GM18498 (cell line): ENCODE measurements at regions not wholly inside any gene's neighbourhood (a gene's known extent, or its start where the extent isn't known, plus 50 kb on each side); places are given as distances from the start of the nearest gene placed in this dataset.
A peak's percentile ranks its signal among the peaks of the same experiment; 100 is the strongest.

Source experiments
- ATAC-seq: cut with Tn5 transposase; IDR thresholded peaks from one replicate; pipeline ENCODE4 v1.9.1; 2021; ENCODE audit warnings: mild to moderate bottlenecking, moderate library complexity; ENCODE audit not compliant: unreplicated experiment

- ATAC-seq: no peak
These were observed 439.3 kb downstream of the USP25 start for GRCh38 chr21:16169102-16169511.

DNA sequence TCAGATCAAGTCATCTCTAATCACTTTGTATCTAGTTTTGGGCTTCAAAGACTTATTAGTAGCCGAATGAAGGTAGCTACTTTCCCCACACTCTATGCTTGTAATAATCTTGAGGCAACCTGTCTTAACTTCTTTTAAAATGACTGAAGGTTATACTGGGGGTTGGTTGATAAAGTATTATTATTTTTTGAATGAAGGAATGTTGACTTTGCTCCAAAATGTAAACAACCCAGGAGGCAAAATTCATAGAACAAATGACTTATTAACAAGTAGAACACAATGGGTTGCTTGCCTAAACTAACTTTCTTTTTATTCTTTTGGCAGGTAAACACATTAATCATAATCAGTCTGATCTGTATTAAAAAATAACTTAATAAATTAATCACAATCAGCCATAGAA, 440.0 kb downstream of the USP25 start:
- no peak for ATAC-seq

DNA sequence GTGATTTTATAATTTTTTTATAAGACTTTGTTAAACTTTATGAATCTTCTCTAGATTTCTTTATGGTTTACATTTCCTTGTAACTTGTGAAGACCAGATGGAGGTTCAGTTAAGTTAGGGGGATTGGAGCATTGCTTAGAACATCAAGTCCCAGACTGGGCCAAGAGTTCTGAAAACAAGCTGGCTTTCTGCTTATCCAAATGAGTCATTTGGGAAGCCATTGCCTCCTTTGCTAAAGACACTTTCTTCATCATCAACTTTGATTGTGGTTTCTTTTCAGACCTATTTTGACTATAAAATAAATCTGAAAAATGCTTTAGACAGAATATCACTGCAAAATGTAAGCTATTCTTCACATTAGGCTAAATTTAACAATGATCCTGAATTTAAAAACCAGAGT, 446.8 kb downstream of the USP25 start:
- no peak for ATAC-seq

DNA sequence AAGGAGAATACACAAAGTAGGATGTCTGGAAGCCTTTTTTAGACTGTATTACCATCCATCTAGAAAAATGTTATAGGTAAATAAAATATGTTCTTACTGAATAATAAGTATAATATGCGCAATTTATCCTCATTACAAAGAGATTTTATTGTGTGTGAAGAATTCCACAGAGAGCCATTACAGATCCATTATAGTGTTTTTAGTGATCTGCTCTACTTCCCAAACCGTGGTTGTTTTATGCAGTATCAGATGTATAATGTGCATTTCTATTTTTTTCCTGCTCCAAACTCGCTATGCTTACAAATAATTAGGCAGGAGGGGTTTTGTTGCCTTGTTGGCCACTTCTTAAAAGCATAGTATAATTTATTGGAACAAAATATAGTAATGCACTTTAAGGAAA, 447.8 kb downstream of the USP25 start:
- no peak for ATAC-seq

GRCh38 chr21:16179773-16180172, 450.0 kb downstream of the USP25 start:
- no peak for ATAC-seq

- ATAC-seq: no peak
These were observed 450.8 kb downstream of the USP25 start for GRCh38 chr21:16180614-16181013.

GRCh38 chr21:16181018-16181417, 451.2 kb downstream of the USP25 start:
- no peak for ATAC-seq

DNA sequence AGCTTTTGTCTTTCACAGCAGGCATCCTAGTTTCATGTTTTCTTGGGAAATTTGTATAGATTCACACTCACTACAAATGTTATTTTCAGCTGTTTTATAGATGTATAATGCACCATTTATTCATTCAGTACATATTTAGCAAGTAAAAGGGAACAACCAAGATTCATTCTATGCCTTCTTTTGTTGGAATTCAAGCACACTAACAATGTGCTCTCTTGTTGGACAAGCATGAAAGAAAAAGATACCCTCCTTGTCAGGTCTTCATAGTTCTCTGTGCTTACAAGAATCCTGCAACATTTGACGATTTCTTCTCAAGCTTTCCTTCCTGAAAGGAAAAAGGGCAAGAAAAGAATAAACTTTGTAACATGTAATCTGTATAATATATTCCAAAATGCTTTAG, 456.0 kb downstream of the USP25 start:
- no peak for ATAC-seq

DNA sequence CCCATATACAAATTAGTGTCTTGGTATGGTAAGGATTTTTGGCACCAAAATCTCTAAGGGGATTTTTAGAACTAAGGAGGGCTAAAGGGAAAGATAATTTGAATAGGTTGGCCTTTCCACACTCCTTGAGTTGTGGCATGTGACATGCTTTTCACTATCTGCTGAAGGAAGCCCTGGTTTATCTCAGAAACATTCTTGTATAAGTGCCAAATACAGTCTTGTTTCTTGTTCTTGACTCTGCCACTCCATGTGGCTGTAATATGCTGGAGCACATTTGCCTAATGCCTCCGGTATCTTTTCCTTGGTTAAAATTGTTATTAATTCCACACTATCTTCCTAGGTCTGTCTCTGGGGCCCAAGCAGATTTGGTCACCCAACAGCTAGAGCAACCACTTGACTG, 457.0 kb downstream of the USP25 start:
- no peak for ATAC-seq

GRCh38 chr21:16187603-16188301, 458.0 kb downstream of the USP25 start:
- no peak for ATAC-seq

GRCh38 chr21:16192902-16193301, 463.1 kb downstream of the USP25 start:
- ATAC-seq: no peak

DNA sequence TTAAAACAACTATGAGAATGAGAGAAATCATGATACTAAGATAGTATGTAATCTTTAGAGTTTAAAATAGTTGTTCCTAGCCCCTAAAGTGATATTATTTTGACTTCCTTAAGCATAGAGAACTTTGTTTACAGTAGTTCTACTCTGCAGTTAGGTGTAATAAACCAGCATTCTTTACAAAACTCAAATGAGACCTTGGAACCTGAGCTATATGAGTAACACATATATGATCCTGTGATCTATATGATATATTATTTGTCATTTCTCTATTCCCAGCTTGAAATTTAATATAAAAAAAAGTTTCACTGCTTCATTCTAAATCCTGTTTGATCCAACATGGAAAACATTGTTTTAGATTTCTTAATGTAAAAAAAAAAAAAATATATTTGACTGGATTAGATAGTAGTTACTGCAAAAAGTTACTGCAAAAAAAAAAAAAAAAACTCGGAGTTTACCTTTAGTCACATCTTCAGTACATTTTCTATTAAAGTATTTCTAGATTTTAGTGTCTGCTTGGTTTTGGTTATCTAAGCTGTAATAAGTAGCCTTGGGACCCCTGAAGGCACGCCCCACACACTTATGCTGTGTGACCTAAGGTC, 463.8 kb downstream of the USP25 start:
- peak; percentile 34 for ATAC-seq

- ATAC-seq: peak; percentile 81
These were observed 464.5 kb downstream of the USP25 start for GRCh38 chr21:16194095-16194787.

GRCh38 chr21:16194788-16195537, 465.2 kb downstream of the USP25 start:
- ATAC-seq: no peak

- no peak for ATAC-seq
These were observed 465.7 kb downstream of the USP25 start for GRCh38 chr21:16195538-16195910.

GRCh38 chr21:16196001-16196400, 466.2 kb downstream of the USP25 start:
- ATAC-seq: no peak

- no peak for ATAC-seq
These were observed 468.8 kb downstream of the USP25 start for GRCh38 chr21:16198546-16198945.

GRCh38 chr21:16199539-16199938, 469.8 kb downstream of the USP25 start:
- ATAC-seq: no peak

DNA sequence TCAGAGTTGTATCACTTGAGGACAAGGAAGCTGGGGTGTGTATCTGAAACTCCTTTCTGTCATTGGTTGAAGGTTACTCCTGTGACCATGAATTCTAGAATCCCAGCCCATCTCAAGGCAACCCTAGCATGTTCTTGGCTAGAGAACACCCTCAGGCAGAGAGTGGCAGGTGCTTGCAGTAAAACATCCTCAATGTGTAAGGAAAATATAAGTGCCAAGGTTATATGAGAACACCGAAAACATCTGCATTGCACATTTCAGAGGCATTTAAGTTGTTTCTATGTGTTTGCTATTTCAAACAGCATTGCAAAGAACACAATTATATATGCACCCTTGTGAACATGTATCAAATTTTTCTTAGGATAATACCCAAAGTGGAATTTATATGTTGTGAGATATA, 471.9 kb downstream of the USP25 start:
- ATAC-seq: no peak

- no peak for ATAC-seq
These were observed 475.7 kb downstream of the USP25 start for GRCh38 chr21:16205527-16205926.
